Tibial nerve (tissue), 4 donors: ENCODE measurements at regions not wholly inside any gene's neighbourhood (a gene's known extent, or its start where the extent isn't known, plus 50 kb on each side); places are given as distances from the start of the nearest gene placed in this dataset.

Source experiments
- DNase-seq, 2 donors: peaks; one replicate each; pipeline ENCODE4 v3.0.0-alpha.2; 2019; ENCODE audit warnings: low spot score in 2 of 2
- H3K27ac ChIP-seq, 4 donors: fragments of 200-600 bp; sonication (generic) in 3 of 4; one replicate each; pipeline ENCODE4 v1.5.1; 2017 to 2019; ENCODE audit warnings: mild to moderate bottlenecking in 1 of 4
- H3K27me3 ChIP-seq, 2 donors: fragments of 200-600 bp; sonication (generic) in 1 of 2; one replicate each; pipeline versions ENCODE4 v1.5.1 to v1.6.0; 2017 to 2019
- H3K36me3 ChIP-seq, 3 donors: fragments of 200-600 bp; sonication (generic); one replicate each; pipeline ENCODE4 v1.5.1; 2018 to 2019
- H3K4me1 ChIP-seq, 4 donors: fragments of 200-600 bp; sonication (generic) in 3 of 4; one replicate each; pipeline ENCODE4 v1.5.1; 2017 to 2019
- H3K4me3 ChIP-seq, 4 donors: fragments of 200-600 bp; sonication (generic) in 3 of 4; one replicate each; pipeline ENCODE4 v1.5.1; 2017 to 2019; ENCODE audit warnings: mild to moderate bottlenecking in 1 of 4, moderate library complexity in 1 of 4
- H3K9me3 ChIP-seq, 4 donors: fragments of 200-600 bp; sonication (generic) in 3 of 4; one replicate each; pipeline ENCODE4 v1.5.1; 2017 to 2019
- CTCF ChIP-seq, 5 experiments: fragments of 200-600 bp in 3 of 5; fragments of 450-650 bp in 2 of 5; sonication (generic) in 3 of 5; IDR thresholded peaks; one replicate each; pipeline ENCODE4 v1.5.1; 2016 to 2019; ENCODE audit warnings: antibody characterized with exemption in 5 of 5, mild to moderate bottlenecking in 3 of 5, moderate library complexity in 2 of 5
- EP300 ChIP-seq, 2 donors: sonication (generic); formaldehyde crosslinking; IDR thresholded peaks; one replicate each; pipeline ENCODE4 v1.6.1; 2017; ENCODE audit warnings: antibody characterized with exemption in 2 of 2, mild to moderate bottlenecking in 1 of 2
- POLR2A ChIP-seq, 2 donors: fragments of 450-650 bp; IDR thresholded peaks; one replicate each; pipeline ENCODE4 v1.6.1; 2017; ENCODE audit warnings: antibody characterized with exemption in 2 of 2, mild to moderate bottlenecking in 2 of 2, moderate library complexity in 2 of 2
- WGBS, 2 donors: methylation state at CpG; one replicate each; pipeline ENCODE4 v1.1.5; 2018; 5-methylcytosine and 5-hydroxymethylcytosine counted together

GRCh38 chr5:156037151-156037909 lies 289.6 kb upstream of the SGCD start:
- Histone ChIP-seq H3K4me1 (no peaks in the 10 kb centered on the region), H3K27ac (no peak overlapping the region), H3K9me3 (no peaks in the 10 kb centered on the region), H3K36me3 (no peaks in the 10 kb centered on the region), H3K27me3 (no peaks in the 10 kb centered on the region), H3K4me3 (no peak overlapping the region)
- WGBS, 2 donors, result 64 to 68% methylated on average over 2 of the region's 2 CpGs
- no peak for DNase-seq
- TF ChIP-seq CTCF (IDR thresholded peaks at IDR 0.05), result no peak
- TF ChIP-seq EP300 (IDR thresholded peaks at IDR 0.05), result no peak
- no peak for TF ChIP-seq POLR2A (IDR thresholded peaks at IDR 0.05)

- WGBS, 2 donors, result 82 to 100% methylated on average over 1 of the region's 1 CpG
- H3K27ac ChIP-seq, result no peak overlapping the region
- no peak overlapping the region for H3K4me3 ChIP-seq
- DNase-seq, result no peak
- TF ChIP-seq CTCF (IDR thresholded peaks at IDR 0.05) (no peak), EP300 (IDR thresholded peaks at IDR 0.05) (no peak), POLR2A (IDR thresholded peaks at IDR 0.05) (no peak)
- no peaks in the 10 kb centered on the region for H3K4me1 ChIP-seq
- H3K27me3 ChIP-seq, result no peaks in the 10 kb centered on the region
- peaks cover 0 to 15% (median 0%) of the 10 kb centered on the region in 4 donors for H3K9me3 ChIP-seq
- H3K36me3 ChIP-seq, result no peaks in the 10 kb centered on the region
Observed at GRCh38 chr5:156042726-156043125, 284.2 kb upstream of the SGCD start.

GRCh38 chr5:156043351-156043750 lies 283.6 kb upstream of the SGCD start:
- Histone ChIP-seq H3K4me1 (no peaks in the 10 kb centered on the region), H3K27ac (no peak overlapping the region), H3K27me3 (no peaks in the 10 kb centered on the region), H3K4me3 (no peak overlapping the region), H3K9me3 (peaks cover 0 to 15% (median 0%) of the 10 kb centered on the region in 4 donors), H3K36me3 (no peaks in the 10 kb centered on the region)
- no peak for DNase-seq
- no peak for TF ChIP-seq EP300 (IDR thresholded peaks at IDR 0.05)

GRCh38 chr5:156051972-156052371 lies 275.0 kb upstream of the SGCD start:
- 41 to 46% methylated on average over 3 of the region's 3 CpGs for WGBS, 2 donors
- Histone ChIP-seq H3K4me3 (no peak overlapping the region), H3K27me3 (no peaks in the 10 kb centered on the region), H3K9me3 (peaks cover 0 to 5% (median 0%) of the 10 kb centered on the region in 4 donors), H3K36me3 (no peaks in the 10 kb centered on the region), H3K27ac (no peak overlapping the region), H3K4me1 (no peaks in the 10 kb centered on the region)
- TF ChIP-seq CTCF (IDR thresholded peaks at IDR 0.05), result no peak
- no peak for TF ChIP-seq EP300 (IDR thresholded peaks at IDR 0.05)
- TF ChIP-seq POLR2A (IDR thresholded peaks at IDR 0.05), result no peak
- DNase-seq, result no peak

GRCh38 chr5:156052656-156053055 lies 274.3 kb upstream of the SGCD start:
- no peaks in the 10 kb centered on the region for H3K4me1 ChIP-seq
- TF ChIP-seq POLR2A (IDR thresholded peaks at IDR 0.05) (no peak), EP300 (IDR thresholded peaks at IDR 0.05) (no peak), CTCF (IDR thresholded peaks at IDR 0.05) (no peak)
- no peak overlapping the region for H3K4me3 ChIP-seq
- no peaks in the 10 kb centered on the region for H3K9me3 ChIP-seq
- H3K27ac ChIP-seq, result no peak overlapping the region
- no peak for DNase-seq
- no peaks in the 10 kb centered on the region for H3K36me3 ChIP-seq
- 11 to 44% methylated on average over 1 of the region's 1 CpG for WGBS, 2 donors
- H3K27me3 ChIP-seq, result no peaks in the 10 kb centered on the region
